HG03139 (cell line): ENCODE measurements at regions not wholly inside any gene's neighbourhood (a gene's known extent, or its start where the extent isn't known, plus 50 kb on each side); places are given as distances from the start of the nearest gene placed in this dataset.

Experiments
- ATAC-seq: cut with Tn5 transposase; IDR thresholded peaks from one replicate; pipeline ENCODE4 v1.9.1; 2021; ENCODE audit not compliant: unreplicated experiment

GRCh38 chr4:129403848-129404247 lies 307.9 kb downstream of the C4orf33 start:
- no peak for ATAC-seq

GRCh38 chr4:129410115-129410514 lies 314.2 kb downstream of the C4orf33 start:
- no peak for ATAC-seq

GRCh38 chr4:129415004-129415403 lies 319.1 kb downstream of the C4orf33 start:
- no peak for ATAC-seq

GRCh38 chr4:129420637-129421036 lies 324.7 kb downstream of the C4orf33 start:
- no peak for ATAC-seq

GRCh38 chr4:129422277-129422676 lies 326.3 kb downstream of the C4orf33 start:
- ATAC-seq = no peak

DNA sequence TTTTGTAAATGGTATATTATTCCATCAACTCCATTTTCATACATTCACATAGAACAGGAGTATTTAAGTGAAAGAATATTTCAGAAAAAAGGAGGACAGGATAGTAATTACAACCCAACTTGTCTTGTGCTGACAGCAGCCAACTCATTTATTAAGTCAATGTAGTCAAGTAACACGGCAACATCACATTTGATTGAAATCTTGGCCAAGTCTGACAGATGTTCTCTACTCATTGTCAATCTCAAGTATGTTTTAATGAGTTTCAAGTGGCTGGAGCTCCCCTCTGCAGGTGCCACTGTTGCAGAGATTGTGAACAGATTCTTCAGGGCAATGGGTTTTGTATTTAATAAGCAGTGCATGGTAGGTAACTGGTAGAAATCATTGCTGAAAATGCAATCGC lies 332.5 kb downstream of the C4orf33 start:
- no peak for ATAC-seq

GRCh38 chr4:129429581-129430320 lies 333.8 kb downstream of the C4orf33 start:
- ATAC-seq = no peak

GRCh38 chr4:129437347-129437746 lies 341.4 kb downstream of the C4orf33 start:
- no peak for ATAC-seq

GRCh38 chr4:129438456-129438981 lies 342.6 kb downstream of the C4orf33 start:
- no peak for ATAC-seq

- no peak for ATAC-seq
Measured at GRCh38 chr4:129446074-129446473, 350.1 kb downstream of the C4orf33 start.

DNA sequence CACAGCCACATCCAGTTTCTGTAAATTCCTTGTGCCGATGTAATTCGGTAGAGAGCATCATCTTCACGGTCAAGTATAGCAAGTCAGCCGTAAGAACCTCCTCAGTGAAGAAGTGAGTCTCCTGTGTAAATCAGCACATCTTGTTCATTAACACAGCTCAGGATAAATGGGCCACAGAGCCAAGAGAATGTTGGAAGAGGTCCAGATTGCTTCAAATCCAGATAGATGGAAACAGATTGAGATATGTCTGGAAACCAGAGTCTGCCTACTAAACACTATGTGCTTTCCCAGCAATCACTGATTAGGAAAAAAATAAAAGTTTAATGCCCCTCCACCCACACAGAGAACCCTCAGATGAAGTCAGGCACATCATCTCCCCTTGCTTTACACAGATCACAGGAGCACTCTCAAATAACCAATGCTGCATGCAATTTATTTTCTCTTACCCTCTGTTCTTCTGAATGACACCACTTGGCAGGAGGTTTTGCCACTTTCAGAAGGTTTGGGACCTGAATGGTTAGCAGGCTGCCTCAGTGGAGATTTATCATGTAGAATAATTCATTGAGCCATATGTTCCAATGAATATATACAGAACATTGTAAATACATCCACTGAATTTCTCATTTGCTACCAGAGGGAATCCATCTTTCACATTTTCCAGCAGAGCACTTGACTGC lies 357.7 kb downstream of the C4orf33 start:
- no peak for ATAC-seq

DNA sequence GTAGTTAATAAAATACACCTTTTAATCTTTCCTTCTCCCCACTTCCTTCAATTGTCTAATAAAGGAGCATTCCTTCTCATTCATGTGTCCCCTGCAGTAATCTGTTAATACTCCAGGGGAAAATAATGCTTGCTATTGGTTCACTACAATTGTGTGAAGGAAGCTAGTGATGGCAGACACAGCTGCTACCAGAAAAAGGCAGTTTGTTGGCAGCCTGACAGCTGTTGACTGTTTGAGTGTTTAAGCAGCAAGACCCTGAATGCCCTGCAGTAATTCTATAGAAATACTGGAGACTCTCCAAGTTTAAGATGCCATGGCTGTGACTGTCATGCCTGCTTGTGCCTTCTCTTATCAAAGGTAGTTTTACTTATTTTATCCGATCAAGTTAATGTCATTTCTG lies 359.5 kb downstream of the C4orf33 start:
- no peak for ATAC-seq

DNA sequence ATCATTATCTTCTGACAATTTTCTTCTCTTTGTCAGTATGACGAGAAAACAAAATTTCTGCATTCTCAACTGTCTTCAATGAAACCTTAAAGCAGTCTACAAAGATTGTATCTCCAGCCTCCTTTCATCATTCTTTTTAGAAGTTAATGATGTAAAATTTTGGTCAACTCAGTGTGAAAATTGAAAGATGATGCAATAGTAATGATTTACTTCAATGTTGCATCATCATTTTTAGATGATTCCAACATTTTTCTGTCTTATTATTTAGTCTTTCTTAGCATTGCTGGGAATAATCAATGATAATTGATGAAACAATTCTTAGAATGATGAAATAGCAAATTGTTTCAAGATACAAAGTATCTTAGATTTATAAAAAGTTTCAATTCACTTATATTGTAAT lies 372.7 kb downstream of the C4orf33 start:
- ATAC-seq = no peak

DNA sequence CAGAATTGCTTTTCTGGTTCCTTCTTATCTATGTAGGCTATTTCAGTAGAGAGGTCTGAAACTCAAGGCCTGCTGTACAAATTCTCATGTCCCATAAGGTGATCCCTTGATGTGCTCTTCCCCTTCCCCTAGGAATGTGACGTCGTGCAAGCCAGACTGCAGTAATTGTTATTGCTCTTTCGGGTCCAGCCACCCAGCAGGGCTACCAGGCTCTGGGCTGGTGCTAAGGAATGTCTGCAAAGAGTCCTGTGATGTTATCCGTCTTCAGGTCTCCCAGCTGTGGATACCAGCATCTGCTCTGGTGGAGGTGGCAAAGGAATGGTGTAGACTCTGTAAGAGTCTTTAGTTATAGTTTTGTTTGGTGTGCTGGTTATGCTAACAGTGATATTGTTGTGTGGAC lies 378.7 kb downstream of the C4orf33 start:
- no peak for ATAC-seq

DNA sequence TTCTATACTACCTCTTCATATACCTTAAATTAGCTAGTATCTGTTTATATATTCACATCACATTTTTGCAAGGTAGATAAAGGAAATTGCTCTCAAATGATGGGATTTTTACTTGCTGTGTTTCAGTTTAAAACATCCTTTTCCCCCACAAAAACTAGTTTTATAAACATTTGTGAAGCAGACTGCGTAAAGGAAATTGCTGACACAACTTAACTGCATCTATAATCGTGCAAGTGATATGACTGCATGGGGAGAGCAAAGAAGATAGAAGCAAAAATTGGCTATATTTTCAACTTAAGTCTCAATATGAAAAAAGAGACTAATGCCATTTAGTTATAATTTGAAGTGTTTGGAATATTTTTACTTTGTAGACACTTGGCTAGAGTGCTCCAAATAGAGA lies 385.2 kb downstream of the C4orf33 start:
- ATAC-seq = no peak

DNA sequence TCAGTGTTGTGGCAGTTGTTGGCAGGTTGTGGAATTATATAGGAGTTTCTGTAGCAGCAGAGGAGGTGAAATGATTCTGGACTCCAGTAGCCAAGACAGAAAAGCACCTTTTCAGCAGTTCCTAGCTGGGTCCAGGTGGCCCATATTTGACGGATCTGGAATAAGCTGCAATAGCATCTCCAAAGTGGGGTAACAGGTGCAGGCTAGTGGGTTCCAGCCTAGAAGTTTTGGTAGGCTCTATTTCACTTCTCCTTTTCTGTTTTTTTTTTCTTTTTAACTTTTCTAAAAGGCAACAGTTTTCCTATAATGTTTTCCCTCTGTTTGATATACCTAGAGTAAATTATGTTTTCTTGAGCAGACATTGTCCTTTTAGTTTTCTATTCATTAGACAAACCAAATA lies 392.5 kb downstream of the C4orf33 start:
- no peak for ATAC-seq

DNA sequence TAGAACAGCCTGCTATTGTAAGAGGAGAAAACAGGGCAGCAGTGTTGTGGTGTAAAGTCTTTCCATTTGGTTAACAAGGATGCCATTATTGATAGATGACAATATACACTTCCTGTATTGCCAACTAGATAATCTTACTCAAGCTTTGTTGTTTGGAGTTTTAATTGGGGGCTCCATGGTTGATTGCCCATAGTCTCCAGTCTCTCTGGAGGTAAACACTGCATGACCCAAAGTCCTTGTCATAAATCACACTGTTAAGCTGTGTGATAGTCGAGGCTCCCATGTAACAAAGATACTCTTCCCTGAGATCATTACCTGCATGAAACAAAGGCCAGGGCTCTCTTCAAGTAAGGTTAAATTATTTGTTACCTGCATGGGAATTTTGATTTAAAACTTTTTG lies 394.6 kb downstream of the C4orf33 start:
- ATAC-seq = no peak

GRCh38 chr4:129498626-129499025 lies 402.7 kb downstream of the C4orf33 start:
- ATAC-seq = no peak

DNA sequence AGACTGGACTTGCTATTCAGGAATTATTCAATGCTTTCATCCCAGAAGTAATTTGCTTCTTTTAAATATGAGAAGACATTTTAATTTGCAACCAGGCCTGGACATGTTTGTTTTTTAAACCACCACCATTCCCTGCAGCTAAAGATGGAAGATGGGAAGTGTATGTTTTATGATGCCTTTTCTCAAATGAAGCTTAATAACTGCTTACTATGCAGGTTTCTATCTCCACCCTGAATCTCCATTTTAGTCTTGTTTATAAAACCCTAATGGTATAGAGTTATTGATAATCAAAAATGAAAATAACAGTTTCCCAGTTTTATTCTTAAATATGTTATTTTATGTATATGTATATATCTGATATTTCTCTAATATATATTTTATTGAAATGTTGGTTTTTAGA lies 418.9 kb downstream of the C4orf33 start:
- ATAC-seq = no peak

GRCh38 chr4:129515356-129515755 lies 419.4 kb downstream of the C4orf33 start:
- ATAC-seq = no peak

- no peak for ATAC-seq
Measured at GRCh38 chr4:129526812-129527211, 430.9 kb downstream of the C4orf33 start.

DNA sequence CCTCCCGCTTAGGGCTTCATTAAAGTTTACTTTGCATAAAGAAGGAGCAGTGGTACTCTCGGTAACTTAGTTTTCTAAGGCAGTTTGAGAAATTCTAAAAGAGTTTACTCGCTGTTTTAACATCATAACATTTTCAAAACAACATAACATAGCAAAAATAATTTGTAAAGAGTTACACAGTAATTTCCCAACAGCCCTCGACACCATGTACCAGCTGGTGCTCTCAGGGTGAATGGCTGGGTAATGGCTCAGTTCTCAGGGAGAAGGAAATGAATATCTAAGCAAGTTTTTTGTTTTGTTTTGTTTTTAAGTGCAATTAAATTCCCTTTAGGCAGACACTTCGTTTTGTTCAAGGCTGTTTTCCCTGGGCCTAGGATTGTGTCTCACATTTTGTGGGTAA lies 435.3 kb downstream of the C4orf33 start:
- no peak for ATAC-seq
